T-helper 2 cell treated with Interferon-gamma antibody and Interleukin-4, amounts not matched to agents 100 ng/mL and 5 ng/mL, for 36 hours (primary cell): ENCODE measurements at regions not wholly inside any gene's neighbourhood (a gene's known extent, or its start where the extent isn't known, plus 50 kb on each side); places are given as distances from the start of the nearest gene placed in this dataset.
"Not testable (repeated sequence)": the region's sequence is repeated elsewhere in the genome, so short reads cannot be mapped to it uniquely, and the experiment has no call there.

Experiments used
- intact Hi-C: fragments of 100-400 bp; cut with micrococcal nuclease; formaldehyde crosslinking; loops from one replicate; pipeline ENCODE4 v1.15.1; 2023

- intact Hi-C loops = no loop called here
Measured at GRCh38 chr4:138892483-138893407, 122.8 kb upstream of the NOCT start.

DNA sequence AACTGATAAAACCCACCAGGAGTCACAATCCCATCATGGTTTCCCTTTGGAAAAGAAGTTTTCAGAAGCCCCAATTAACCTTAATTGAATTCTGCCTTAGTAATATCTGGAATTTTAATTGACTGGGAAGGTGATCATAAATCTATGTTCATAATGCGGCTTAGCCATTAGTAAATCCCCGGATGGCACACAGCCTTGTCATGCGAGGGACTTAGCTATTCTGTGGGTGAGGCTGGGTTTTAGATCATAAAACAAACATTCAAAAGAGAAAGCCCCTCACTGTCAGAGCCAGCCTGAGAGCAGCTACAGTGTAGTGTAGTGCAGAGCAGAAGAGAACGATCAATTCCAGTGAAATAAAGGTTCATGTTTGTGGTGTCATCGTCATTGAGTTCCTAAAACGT, 124.0 kb upstream of the NOCT start:
- intact Hi-C loops = no loop called here

DNA sequence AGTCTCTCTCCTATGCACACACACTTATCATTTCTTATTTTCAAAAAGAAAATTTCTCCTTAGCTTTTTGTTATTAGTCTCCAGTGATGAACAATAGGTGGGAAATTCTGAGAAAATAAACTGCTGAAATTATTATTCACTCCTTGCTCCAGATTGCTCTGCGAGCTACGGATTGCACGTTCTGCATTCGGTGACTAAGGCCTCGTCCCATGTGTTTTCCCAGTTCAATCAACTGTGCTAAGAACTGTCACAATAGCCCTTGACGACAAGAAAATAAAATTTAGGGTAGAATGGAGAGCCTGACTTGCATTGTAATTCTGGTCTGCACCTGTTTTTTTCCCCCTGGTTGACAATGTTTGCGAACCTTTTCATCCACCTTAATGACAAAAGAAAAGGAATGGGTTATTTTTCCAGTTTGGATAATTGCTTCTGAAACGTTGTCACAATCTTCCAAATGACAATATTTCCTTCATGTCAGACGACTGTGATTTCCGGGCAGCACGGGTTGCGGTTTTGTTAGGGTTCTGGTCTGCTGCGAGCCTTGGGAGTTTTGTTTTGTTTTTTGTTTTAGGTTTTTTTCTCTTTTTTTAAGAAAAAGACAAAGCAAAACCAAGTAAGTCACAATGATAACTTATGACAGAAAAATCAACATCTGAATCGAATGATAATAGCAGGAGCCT, 124.5 kb upstream of the NOCT start:
- intact Hi-C loops = no loop called here

DNA sequence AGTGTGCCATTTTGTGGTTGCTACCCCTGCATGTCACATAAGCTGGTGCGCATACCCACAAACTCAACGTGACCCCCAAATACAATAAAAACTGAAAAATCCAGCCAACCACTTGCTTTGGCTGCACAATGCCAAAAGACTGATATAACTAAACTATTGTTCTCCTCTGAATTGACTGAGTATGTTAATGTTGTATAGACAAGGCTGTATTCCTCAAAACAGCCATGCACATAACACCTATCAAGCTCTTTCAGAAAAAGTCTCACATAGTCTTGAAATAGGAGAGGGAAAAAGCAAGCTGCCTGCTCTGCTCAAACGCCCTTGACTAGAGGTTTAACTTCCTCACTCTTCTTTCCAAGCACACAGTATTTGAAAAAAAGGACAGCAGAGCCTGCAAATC, 126.4 kb upstream of the NOCT start:
- intact Hi-C loops = no loop called here

GRCh38 chr4:138887741-138888140, 127.8 kb upstream of the NOCT start:
- intact Hi-C loops = no loop called here

DNA sequence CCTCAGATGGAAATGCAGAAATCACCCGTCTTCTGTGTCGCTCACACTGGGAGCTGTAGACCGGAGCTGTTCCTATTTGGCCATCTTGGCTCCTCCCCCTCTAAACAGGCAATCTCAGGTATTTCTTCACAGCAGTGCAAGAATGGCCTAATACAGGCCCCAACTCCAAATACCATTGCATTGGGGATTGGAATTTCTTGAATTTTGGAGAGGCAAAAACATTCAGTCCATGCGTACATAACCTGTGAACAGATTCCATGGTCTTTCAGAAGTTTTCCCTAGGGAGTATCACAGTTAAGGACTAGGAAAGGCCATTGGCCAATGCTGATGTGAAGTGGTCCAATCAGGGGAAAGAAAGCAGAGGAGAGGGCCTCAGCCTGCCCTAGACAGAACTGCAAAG, 128.2 kb upstream of the NOCT start:
- intact Hi-C loops = no loop called here

DNA sequence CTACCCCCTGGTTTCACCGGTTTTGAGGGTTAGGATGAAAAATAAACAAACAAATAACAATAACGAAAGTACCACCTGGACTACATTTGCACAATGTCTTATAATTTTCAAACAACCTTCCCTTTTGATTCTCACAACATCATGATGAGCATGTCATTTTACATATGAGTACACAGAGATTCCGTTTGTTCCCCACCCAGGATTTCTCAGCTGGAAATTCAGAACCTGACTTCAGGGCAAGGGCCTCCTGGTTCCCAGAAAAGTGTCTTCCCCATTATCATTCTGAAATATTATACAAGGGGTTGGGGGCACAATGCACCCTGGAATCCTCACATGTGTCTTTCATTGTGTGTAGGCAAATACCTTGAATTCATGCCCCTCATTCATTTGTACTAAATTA, 135.8 kb upstream of the NOCT start:
- intact Hi-C loops = no loop called here

- intact Hi-C loops = no loop called here
Measured at GRCh38 chr4:138875891-138876608, 139.5 kb upstream of the NOCT start.

GRCh38 chr4:138871555-138871875, 144.1 kb upstream of the NOCT start:
- intact Hi-C loops = loop anchor here (1.0 to 2.0 kb wide), 2 partner anchors 48 to 191 kb away; no protein-coding TSS in a partner anchor

DNA sequence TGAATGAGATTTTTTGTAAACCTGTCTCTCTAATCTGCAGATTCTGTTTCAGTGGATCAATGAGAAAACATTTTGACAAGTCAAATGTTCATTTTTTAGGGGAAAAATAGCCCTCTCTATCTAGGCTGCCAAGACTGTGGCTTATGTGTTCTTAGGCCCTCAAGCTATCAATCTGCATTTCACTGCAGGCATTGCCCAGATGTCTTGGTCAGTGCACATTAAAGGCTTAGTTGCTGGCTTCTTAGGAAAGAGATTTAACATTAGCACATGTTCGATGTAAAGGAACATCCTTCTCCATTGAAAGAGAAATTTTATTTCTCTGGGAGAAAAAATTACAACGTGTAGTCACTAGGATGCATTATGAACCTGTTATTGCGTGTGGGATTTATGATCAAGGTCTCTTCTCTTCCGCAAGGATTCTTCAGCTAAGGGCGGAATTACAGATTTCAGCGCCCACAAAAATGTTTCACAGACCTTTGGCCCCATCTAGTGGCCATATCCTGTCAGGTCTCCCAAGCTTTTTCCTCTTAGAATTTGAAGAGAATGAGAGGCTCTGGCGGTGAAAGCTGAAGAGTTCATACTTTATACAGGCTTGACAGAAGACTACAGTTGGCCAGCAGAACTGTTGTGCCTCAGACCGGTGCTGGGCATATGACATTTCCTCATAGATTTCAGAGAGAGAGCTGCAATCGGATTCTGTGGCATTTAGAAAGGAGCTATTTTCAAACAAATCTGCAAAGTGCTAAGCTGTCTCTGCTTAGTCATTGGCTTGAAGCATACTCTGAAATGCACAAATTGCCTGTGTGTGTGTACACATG, 144.6 kb upstream of the NOCT start:
- intact Hi-C loops = loop anchor here (1.0 to 2.0 kb wide), 2 partner anchors 48 to 190 kb away; no protein-coding TSS in a partner anchor

- intact Hi-C loops = loop anchor here (2.0 kb wide), 1 partner anchor 189 kb away; no protein-coding TSS in a partner anchor
Measured at GRCh38 chr4:138869631-138870030, 145.9 kb upstream of the NOCT start.

- intact Hi-C loops = no loop called here
Measured at GRCh38 chr4:138869165-138869564, 146.4 kb upstream of the NOCT start.

DNA sequence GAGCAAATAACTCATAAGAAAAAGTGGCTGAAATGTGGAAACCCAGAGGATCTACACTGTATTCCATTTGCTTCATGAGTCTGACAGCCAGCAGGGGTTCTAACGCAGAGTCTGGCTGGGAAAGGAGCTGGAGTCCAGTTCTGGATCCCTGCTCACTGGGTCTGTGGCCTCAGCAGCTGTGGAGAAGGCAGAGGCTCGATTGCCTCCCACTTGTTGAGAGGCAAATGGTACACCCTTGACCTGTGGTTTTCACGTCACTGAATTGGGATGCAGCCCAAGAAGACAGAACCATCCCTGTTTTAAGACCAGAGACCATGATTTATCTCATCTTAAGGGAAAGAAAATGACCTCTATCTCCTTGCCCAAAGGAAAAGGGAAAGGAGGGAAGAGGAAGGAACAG, 147.0 kb upstream of the NOCT start:
- intact Hi-C loops = no loop called here

DNA sequence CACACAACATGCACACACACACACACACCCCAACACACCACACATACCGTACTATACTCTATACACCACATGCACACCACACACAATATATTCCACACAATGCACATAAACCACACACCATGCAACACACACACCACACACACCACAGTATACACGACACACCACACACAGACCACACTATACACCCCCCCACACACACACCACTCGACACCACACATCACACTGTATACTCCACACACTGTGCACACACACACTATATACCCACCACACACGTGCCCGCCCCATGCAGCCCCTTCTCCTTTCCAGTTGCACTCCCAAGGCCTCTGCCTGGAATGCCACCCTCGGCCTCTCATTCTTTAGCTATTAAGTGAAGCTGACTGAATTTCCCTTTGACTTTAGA, 148.2 kb upstream of the NOCT start:
- intact Hi-C loops = no loop called here

GRCh38 chr4:138866314-138866713, 149.3 kb upstream of the NOCT start:
- intact Hi-C loops = no loop called here

GRCh38 chr4:138865765-138866164, 149.8 kb upstream of the NOCT start:
- intact Hi-C loops = no loop called here

DNA sequence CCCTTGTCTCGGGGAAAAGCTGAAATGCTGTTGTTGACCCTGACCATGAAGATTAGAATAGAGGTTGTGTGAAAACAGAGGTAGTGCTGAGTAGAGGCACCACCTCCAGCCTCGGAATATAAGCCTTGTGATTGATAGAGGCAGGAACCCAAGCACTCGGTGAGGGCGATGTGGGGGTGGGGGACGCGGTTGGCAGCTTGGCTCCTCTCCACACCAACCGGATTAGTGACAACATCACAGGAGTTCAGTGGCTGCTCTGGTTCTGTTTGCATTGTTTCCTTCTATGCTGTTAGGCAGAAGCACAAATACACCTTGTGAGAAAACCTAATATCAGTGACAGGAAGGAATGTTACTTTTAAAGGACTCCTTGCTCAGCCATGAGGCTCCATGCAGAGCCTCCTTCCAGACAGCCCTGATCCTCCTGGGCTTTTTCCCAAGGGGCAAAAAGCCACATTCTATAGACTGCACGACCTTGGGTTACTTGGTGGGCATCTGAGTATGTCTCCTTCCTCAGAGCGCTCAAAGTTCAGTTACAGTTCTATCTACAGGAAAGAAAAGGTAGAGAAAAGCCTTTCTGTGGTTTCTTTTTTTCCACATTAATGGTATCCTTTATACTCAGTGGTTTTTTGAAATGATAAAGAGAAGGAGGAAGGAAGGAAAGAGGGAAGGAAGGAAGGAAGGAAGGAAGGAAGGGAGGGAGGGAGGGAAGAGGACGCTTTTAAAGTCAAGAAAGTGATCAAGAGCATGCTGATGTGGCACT, 150.4 kb upstream of the NOCT start:
- intact Hi-C loops = no loop called here

DNA sequence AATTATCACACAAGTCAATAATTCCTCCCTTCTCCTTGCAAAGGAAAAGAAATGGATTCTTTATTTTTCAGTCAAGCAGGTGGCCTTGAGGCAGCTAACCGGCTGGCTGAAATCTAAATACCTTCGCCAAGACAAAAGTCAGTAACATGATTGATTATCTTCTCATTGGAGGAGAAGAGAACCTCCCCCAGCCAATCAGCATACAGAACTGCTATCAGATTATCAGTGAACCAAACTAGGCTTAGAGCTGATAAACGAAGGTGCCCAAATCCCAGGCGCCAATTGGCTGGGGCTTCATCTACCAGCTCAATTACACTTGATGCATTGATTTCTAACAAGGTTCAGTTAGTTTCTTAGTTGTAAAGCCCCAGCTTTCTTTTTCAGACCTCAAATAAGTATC, 152.4 kb upstream of the NOCT start:
- intact Hi-C loops = no loop called here

- intact Hi-C loops = no loop called here
Measured at GRCh38 chr4:138861135-138861534, 154.4 kb upstream of the NOCT start.

DNA sequence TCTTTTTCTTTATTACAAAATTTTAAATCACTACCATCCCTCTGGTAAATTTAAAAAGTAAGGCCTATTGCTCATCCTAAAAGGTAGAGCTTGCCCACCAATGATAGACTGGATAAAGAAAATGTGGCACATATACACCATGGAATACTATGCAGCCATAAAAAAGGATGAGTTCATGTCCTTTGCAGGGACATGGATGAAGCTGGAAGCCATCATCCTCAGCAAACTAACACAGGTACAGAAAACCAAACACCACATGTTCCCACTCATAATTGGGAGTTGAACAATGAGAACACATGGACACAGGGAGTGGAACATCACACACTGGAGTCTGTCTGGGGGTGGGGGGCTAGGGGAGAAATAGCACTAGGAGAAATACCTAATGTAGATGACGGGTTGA, 155.2 kb upstream of the NOCT start:
- intact Hi-C loops = not testable (repeated sequence)
